ENCODE measurements at regions not wholly inside any gene's neighbourhood (a gene's known extent, or its start where the extent isn't known, plus 50 kb on each side); places are given as distances from the start of the nearest gene placed in this dataset.

DNA sequence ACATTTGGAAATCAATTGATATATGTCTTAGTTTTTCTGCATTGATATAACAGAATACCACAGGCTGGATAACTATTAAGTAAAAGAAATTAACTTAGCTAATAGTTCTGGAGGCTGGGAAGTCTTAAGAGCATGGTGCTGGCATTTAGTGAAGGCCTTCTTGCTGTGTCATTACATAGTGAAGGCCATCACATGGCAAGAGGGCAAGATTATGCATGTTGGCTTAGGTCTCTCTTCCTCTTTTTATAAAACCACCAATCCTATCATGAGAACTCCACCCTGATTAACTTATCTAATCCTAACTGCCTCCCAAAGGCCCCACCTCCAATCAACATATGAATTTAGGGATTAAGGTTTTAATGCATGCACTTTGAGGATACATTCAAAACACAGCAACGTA is 225.5 kb upstream of the VRK2 start:
- no peak for DNase-seq
- Histone ChIP-seq H3K9ac (no peak overlapping the region), H3K27ac (ENCODE audit: low read depth in 2 of 2, low read length in 1 of 2) (no peak overlapping the region), H3K4me3 (ENCODE audit: low read depth in 2 of 2, low read length in 1 of 2) (no peak overlapping the region), H3K27me3 (ENCODE audit: insufficient read depth) (no peaks in the 10 kb centered on the region), H3K4me2 (no peak overlapping the region), H3K79me2 (ENCODE audit: insufficient read depth) (no peaks in the 10 kb centered on the region), H3K9me2 (no peaks in the 10 kb centered on the region), H3F3A (replicated peaks; ENCODE audit: insufficient read depth) (no peaks in the 10 kb centered on the region), H3K4me1 (ENCODE audit: control insufficient read depth in 1 of 2, insufficient read depth in 2 of 2, low read depth in 1 of 2, low read length in 1 of 2) (no peaks in the 10 kb centered on the region), H3K9me3 (no peaks in the 10 kb centered on the region), H3K36me3 (replicated peaks in 1 of 2; ENCODE audit: control insufficient read depth in 1 of 2, insufficient read depth in 2 of 2, low read length in 1 of 2) (no peaks in the 10 kb centered on the region), H4K20me1 (ENCODE audit: insufficient read depth) (no peaks in the 10 kb centered on the region), H2AFZ (ENCODE audit: low read depth) (peak overlapping the region; percentile 46; the same call in 1 of the 2 replicates)
- 35% methylated on average over 1 of the region's 1 CpG for WGBS (ENCODE audit: low lambda C conversion rate)
- ChIA-PET CTCF (no interaction called here), POLR2A (no interaction called here)
- no peak for TF ChIP-seq TAF1 (IDR thresholded peaks at IDR 0.05; ENCODE audit: borderline replicate concordance, low read depth, low read length)

DNA sequence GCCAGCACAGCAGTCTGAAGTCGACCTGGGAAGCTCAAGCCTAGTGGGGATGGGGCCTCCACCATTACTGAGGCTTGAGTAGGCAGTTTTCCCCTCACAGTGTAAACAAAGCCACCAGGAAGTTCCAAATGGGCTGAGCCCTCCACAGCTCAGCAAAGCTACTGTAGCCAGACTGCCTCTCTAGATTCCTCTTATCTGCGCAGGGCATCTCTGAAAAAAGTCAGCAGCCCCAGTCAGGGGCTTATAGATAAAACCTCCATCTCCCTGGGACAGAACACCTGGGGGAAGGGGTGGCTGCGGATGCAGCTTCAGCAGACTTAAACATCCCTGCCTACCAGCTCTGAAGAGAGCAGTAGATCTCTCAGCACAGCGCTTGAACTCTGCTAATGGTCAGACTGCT is 218.4 kb upstream of the VRK2 start:
- no peaks in the 10 kb centered on the region for H3K79me2 ChIP-seq (ENCODE audit: insufficient read depth)
- CTCF ChIA-PET = no interaction called here
- H3K9ac ChIP-seq = no peak overlapping the region
- H2AFZ ChIP-seq (ENCODE audit: low read depth) = no peak overlapping the region
- H3K27me3 ChIP-seq (ENCODE audit: insufficient read depth) = no peaks in the 10 kb centered on the region
- DNase-seq = no peak
- no peak overlapping the region for H3K4me3 ChIP-seq (ENCODE audit: low read depth in 2 of 2, low read length in 1 of 2)
- H3F3A ChIP-seq (replicated peaks; ENCODE audit: insufficient read depth) = no peaks in the 10 kb centered on the region
- POLR2A ChIA-PET = interaction anchor here (0.7 kb wide), 1 partner anchor 21 kb away, joined by 3 read pairs; no protein-coding TSS in a partner anchor
- H3K9me3 ChIP-seq = no peaks in the 10 kb centered on the region
- H3K36me3 ChIP-seq (replicated peaks in 1 of 2; ENCODE audit: control insufficient read depth in 1 of 2, insufficient read depth in 2 of 2, low read length in 1 of 2) = no peaks in the 10 kb centered on the region
- H4K20me1 ChIP-seq (ENCODE audit: insufficient read depth) = no peaks in the 10 kb centered on the region
- H3K9me2 ChIP-seq = no peaks in the 10 kb centered on the region
- H3K4me1 ChIP-seq (ENCODE audit: control insufficient read depth in 1 of 2, insufficient read depth in 2 of 2, low read depth in 1 of 2, low read length in 1 of 2) = no peaks in the 10 kb centered on the region
- 48% methylated on average over 3 of the region's 4 CpGs for WGBS (ENCODE audit: low lambda C conversion rate)
- no peak overlapping the region for H3K4me2 ChIP-seq
- TF ChIP-seq RFX5 (IDR thresholded peaks at IDR 0.05; ENCODE audit: low read length) (no peak), ELF1 (IDR thresholded peaks at IDR 0.05) (no peak), SMC3 (IDR thresholded peaks at IDR 0.05; ENCODE audit: low read depth, low read length) (no peak), FOSL2 (IDR thresholded peaks at IDR 0.05; ENCODE audit: borderline replicate concordance, low read depth) (no peak), EP300 (IDR thresholded peaks at IDR 0.05; ENCODE audit: borderline replicate concordance in 1 of 2, low read depth in 1 of 2, low read length in 1 of 2) (no peak)
- TF ChIP-seq, protein P1, sequence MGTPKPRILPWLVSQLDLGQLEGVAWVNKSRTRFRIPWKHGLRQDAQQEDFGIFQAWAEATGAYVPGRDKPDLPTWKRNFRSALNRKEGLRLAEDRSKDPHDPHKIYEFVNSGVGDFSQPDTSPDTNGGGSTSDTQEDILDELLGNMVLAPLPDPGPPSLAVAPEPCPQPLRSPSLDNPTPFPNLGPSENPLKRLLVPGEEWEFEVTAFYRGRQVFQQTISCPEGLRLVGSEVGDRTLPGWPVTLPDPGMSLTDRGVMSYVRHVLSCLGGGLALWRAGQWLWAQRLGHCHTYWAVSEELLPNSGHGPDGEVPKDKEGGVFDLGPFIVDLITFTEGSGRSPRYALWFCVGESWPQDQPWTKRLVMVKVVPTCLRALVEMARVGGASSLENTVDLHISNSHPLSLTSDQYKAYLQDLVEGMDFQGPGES (IDR thresholded peaks at IDR 0.05; ENCODE audit: low read depth, low read length) = no peak
- TF ChIP-seq, protein P2, sequence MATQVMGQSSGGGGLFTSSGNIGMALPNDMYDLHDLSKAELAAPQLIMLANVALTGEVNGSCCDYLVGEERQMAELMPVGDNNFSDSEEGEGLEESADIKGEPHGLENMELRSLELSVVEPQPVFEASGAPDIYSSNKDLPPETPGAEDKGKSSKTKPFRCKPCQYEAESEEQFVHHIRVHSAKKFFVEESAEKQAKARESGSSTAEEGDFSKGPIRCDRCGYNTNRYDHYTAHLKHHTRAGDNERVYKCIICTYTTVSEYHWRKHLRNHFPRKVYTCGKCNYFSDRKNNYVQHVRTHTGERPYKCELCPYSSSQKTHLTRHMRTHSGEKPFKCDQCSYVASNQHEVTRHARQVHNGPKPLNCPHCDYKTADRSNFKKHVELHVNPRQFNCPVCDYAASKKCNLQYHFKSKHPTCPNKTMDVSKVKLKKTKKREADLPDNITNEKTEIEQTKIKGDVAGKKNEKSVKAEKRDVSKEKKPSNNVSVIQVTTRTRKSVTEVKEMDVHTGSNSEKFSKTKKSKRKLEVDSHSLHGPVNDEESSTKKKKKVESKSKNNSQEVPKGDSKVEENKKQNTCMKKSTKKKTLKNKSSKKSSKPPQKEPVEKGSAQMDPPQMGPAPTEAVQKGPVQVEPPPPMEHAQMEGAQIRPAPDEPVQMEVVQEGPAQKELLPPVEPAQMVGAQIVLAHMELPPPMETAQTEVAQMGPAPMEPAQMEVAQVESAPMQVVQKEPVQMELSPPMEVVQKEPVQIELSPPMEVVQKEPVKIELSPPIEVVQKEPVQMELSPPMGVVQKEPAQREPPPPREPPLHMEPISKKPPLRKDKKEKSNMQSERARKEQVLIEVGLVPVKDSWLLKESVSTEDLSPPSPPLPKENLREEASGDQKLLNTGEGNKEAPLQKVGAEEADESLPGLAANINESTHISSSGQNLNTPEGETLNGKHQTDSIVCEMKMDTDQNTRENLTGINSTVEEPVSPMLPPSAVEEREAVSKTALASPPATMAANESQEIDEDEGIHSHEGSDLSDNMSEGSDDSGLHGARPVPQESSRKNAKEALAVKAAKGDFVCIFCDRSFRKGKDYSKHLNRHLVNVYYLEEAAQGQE (IDR thresholded peaks at IDR 0.05; ENCODE audit: low read depth, low read length) = no peak
- H3K27ac ChIP-seq (ENCODE audit: low read depth in 2 of 2, low read length in 1 of 2) = no peak overlapping the region
